ENCODE measurements at regions not wholly inside any gene's neighbourhood (a gene's known extent, or its start where the extent isn't known, plus 50 kb on each side); places are given as distances from the start of the nearest gene placed in this dataset.

DNA sequence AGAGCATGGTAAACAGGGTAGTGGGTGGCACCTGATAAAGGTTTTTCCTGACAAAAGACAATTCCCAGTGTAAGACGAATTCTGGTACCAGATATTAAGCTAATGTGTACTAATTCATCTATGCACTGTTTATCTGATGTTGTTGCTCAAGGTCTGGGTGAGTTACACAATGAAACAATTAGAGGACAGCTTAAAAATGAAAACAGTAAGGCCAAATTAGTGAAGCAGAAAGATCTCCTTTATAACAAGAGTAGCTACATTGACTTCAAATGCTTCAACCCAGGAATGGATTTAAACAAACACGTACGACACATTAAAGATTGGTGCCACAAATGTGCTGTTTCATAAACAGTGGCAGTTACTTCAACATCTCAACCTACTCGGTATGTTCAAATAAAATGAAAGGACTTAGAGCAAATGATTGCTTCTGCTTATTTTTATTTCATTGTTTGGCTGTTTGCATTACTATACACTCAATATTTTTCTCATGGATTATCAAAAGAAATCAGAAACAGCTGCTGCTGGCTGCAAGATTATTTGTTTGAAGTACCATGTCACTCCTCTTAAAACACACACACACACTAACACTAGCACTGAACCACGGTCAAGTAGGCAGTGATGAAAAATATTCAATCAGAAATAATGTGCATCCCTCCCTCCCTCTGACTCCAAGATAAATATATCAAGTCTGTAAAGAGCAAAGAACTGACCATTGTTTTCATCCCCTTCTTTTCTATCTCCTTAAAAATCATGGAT lies 94.4 kb upstream of the RND3 start:
- Histone ChIP-seq H3F3A (ENCODE audit: low read length, unreplicated experiment) (no peaks in the 10 kb centered on the region), H2AFZ (ENCODE audit: low read length) (no peak overlapping the region), H3K79me2 (ENCODE audit: low read length) (no peaks in the 10 kb centered on the region), H3K27ac (ENCODE audit: low read length) (no peak overlapping the region), H3K9me2 (replicated peaks; ENCODE audit: low read length) (no peaks in the 10 kb centered on the region), H4K20me1 (ENCODE audit: low read length) (no peaks in the 10 kb centered on the region), H3K9ac (ENCODE audit: low read length) (no peak overlapping the region), H3K27me3 (ENCODE audit: low read length) (no peaks in the 10 kb centered on the region), H3K4me3 (ENCODE audit: low read length) (no peak overlapping the region), H3K9me3 (ENCODE audit: low read length) (0 out of 2 replicates have a peak, but pooled peaks cover 12% of the 10 kb centered on the region), H3K4me2 (ENCODE audit: low read length) (no peak overlapping the region), H3K36me3 (ENCODE audit: low read depth, low read length) (no peaks in the 10 kb centered on the region), H3K4me1 (ENCODE audit: insufficient read depth, low read length) (peaks cover 9% of the 10 kb centered on the region; the same call in 1 of the 2 replicates)
- no TSS peak for BruUV-seq (replicated peaks)
- POLR2A ChIA-PET (ENCODE audit: unreplicated experiment), result no interaction called here
- intact Hi-C loops (cut with micrococcal nuclease), result no loop called here
- TF ChIP-seq EZH2phosphoT487 (IDR thresholded peaks at IDR 0.05; ENCODE audit: borderline replicate concordance, low read length) (no peak), CTCF (conservative IDR thresholded peaks at IDR 0.05; ENCODE audit: low read depth, low read length) (no peak), EZH2 (IDR thresholded peaks at IDR 0.05; ENCODE audit: low read length, unreplicated experiment) (no peak)
- no peak for ATAC-seq
- no peak for DNase-seq
- CTCF ChIA-PET, result interaction anchor here (0.7 kb wide), 1 partner anchor 8 kb away, joined by 3 read pairs; no protein-coding TSS in a partner anchor

- BruUV-seq (replicated peaks), result no TSS peak
- TF ChIP-seq EZH2phosphoT487 (IDR thresholded peaks at IDR 0.05; ENCODE audit: borderline replicate concordance, low read length) (no peak), CTCF (conservative IDR thresholded peaks at IDR 0.05; ENCODE audit: low read depth, low read length) (no peak), EZH2 (IDR thresholded peaks at IDR 0.05; ENCODE audit: low read length, unreplicated experiment) (no peak)
- no peaks in the 10 kb centered on the region for H3K36me3 ChIP-seq (ENCODE audit: low read depth, low read length)
- no peaks in the 10 kb centered on the region for H3K9me2 ChIP-seq (replicated peaks; ENCODE audit: low read length)
- ChIA-PET CTCF (no interaction called here), POLR2A (ENCODE audit: unreplicated experiment) (no interaction called here)
- ATAC-seq, result no peak
- H2AFZ ChIP-seq (ENCODE audit: low read length), result no peak overlapping the region
- no peaks in the 10 kb centered on the region for H3K4me1 ChIP-seq (ENCODE audit: insufficient read depth, low read length)
- H4K20me1 ChIP-seq (ENCODE audit: low read length), result no peaks in the 10 kb centered on the region
- H3K27me3 ChIP-seq (ENCODE audit: low read length), result no peaks in the 10 kb centered on the region
- intact Hi-C loops (cut with micrococcal nuclease), result no loop called here
- no peak overlapping the region for H3K9ac ChIP-seq (ENCODE audit: low read length)
- DNase-seq, result no peak
- no peak overlapping the region for H3K27ac ChIP-seq (ENCODE audit: low read length)
- 0 out of 2 replicates have a peak, but pooled peaks cover 12% of the 10 kb centered on the region for H3K9me3 ChIP-seq (ENCODE audit: low read length)
- H3K4me3 ChIP-seq (ENCODE audit: low read length), result no peak overlapping the region
- no peaks in the 10 kb centered on the region for H3K79me2 ChIP-seq (ENCODE audit: low read length)
- H3F3A ChIP-seq (ENCODE audit: low read length, unreplicated experiment), result no peaks in the 10 kb centered on the region
- H3K4me2 ChIP-seq (ENCODE audit: low read length), result no peak overlapping the region
Observed at GRCh38 chr2:150578481-150578880, 91.0 kb upstream of the RND3 start.

DNA sequence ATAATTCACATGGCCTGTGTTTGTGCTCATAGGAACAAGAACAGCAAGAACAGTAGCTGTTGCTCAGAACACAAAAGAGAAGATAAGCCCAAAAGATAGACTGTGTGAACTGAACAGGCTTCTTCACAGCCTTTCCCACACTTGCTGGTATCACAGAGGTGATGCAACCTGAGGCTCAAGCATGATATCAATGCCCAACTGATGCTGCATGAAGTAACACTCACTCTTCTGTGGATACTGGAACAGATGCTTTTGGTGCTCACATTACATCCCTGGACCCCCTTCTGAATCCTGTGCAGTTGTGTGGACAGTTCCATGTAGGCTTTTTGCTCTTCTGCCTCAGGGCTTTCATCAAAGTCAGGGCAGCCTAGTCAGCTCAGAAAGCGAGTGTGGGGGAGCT lies 88.4 kb upstream of the RND3 start:
- no peaks in the 10 kb centered on the region for H3K36me3 ChIP-seq (ENCODE audit: low read depth, low read length)
- POLR2A ChIA-PET (ENCODE audit: unreplicated experiment), result no interaction called here
- DNase-seq (no peak), ATAC-seq (no peak)
- H3K4me2 ChIP-seq (ENCODE audit: low read length), result no peak overlapping the region
- no peak overlapping the region for H2AFZ ChIP-seq (ENCODE audit: low read length)
- no peak overlapping the region for H3K4me3 ChIP-seq (ENCODE audit: low read length)
- 0 out of 2 replicates have a peak, but pooled peaks cover 12% of the 10 kb centered on the region for H3K9me3 ChIP-seq (ENCODE audit: low read length)
- H4K20me1 ChIP-seq (ENCODE audit: low read length), result no peaks in the 10 kb centered on the region
- no TSS peak for BruUV-seq (replicated peaks)
- no peaks in the 10 kb centered on the region for H3K27me3 ChIP-seq (ENCODE audit: low read length)
- H3K9ac ChIP-seq (ENCODE audit: low read length), result no peak overlapping the region
- no peaks in the 10 kb centered on the region for H3K9me2 ChIP-seq (replicated peaks; ENCODE audit: low read length)
- TF ChIP-seq EZH2phosphoT487 (IDR thresholded peaks at IDR 0.05; ENCODE audit: borderline replicate concordance, low read length), result no peak
- TF ChIP-seq CTCF (conservative IDR thresholded peaks at IDR 0.05; ENCODE audit: low read depth, low read length), result no peak
- no peak for TF ChIP-seq EZH2 (IDR thresholded peaks at IDR 0.05; ENCODE audit: low read length, unreplicated experiment)
- CTCF ChIA-PET, result no interaction called here
- H3K79me2 ChIP-seq (ENCODE audit: low read length), result no peaks in the 10 kb centered on the region
- intact Hi-C loops (cut with micrococcal nuclease), result no loop called here
- no peak overlapping the region for H3K27ac ChIP-seq (ENCODE audit: low read length)
- H3K4me1 ChIP-seq (ENCODE audit: insufficient read depth, low read length), result peaks cover 5% of the 10 kb centered on the region
- no peaks in the 10 kb centered on the region for H3F3A ChIP-seq (ENCODE audit: low read length, unreplicated experiment)

Measured in PC-3 (cell line).